PC-9 (cell line): ENCODE measurements at regions not wholly inside any gene's neighbourhood (a gene's known extent, or its start where the extent isn't known, plus 50 kb on each side); places are given as distances from the start of the nearest gene placed in this dataset.

Source experiments
- BruUV-seq: library from RNA; stranded (reverse); fragments of 400-500 nt; replicated peaks from 2 replicates; lab custom pipeline; 2021; lab: Mats Ljungman, UMichigan
- CTCF ChIA-PET: fragments of 300-600 bp; sonication (Branson Sonifier 250); formaldehyde crosslinking; loops from one replicate; lab custom pipeline; 2022; ENCODE audit warnings: antibody characterized with exemption; lab: Charles Lee
- POLR2A ChIA-PET: fragments of 300-600 bp; sonication (Branson Sonifier 250); formaldehyde crosslinking; loops from one replicate; lab custom pipeline; 2022; ENCODE audit warnings: antibody characterized with exemption; ENCODE audit not compliant: unreplicated experiment; lab: Charles Lee
- DNase-seq, 2 experiments: peaks; one replicate each; pipeline versions ENCODE4 v3.0.0 to v3.0.0-alpha.2; 2015 to 2022; ENCODE audit warnings: mixed read lengths in 1 of 2
- H2AFZ ChIP-seq: fragments of 200-600 bp; sonication (generic); 2 replicates; pipeline ENCODE4 v1.8.1; 2017; ENCODE audit warnings: antibody characterized with exemption
- H3F3A ChIP-seq: fragments of 200-600 bp; sonication (generic); 2 replicates; pipeline ENCODE4 v1.8.1; 2017; ENCODE audit warnings: antibody characterized with exemption, mild to moderate bottlenecking, low read depth; ENCODE audit not compliant: insufficient read depth
- H3K27ac ChIP-seq: fragments of 200-600 bp; sonication (generic); 2 replicates; pipeline ENCODE4 v1.6.1; 2016; ENCODE audit warnings: mixed run types
- H3K27me3 ChIP-seq: fragments of 200-600 bp; sonication (generic); 2 replicates; pipeline ENCODE4 v1.6.1; 2016; ENCODE audit warnings: low read depth, mixed run types; ENCODE audit not compliant: insufficient read depth
- H3K36me3 ChIP-seq: fragments of 200-600 bp; sonication (generic); 2 replicates; pipeline ENCODE4 v1.6.1; 2016; ENCODE audit warnings: low read depth, mixed run types
- H3K4me1 ChIP-seq: fragments of 200-600 bp; sonication (generic); replicated peaks from 2 replicates; pipeline ENCODE4 v1.6.1; 2016; ENCODE audit warnings: mixed run types; ENCODE audit not compliant: insufficient read depth
- H3K4me2 ChIP-seq: fragments of 200-600 bp; sonication (generic); 2 replicates; pipeline ENCODE4 v1.6.1; 2017; ENCODE audit warnings: mixed run types
- H3K4me3 ChIP-seq: fragments of 200-600 bp; sonication (generic); 2 replicates; pipeline ENCODE4 v1.6.1; 2016; ENCODE audit warnings: mixed run types
- H3K79me2 ChIP-seq: fragments of 200-600 bp; sonication (generic); 2 replicates; pipeline ENCODE4 v1.6.1; 2017; ENCODE audit warnings: low read depth, mixed run types
- H3K9me2 ChIP-seq: fragments of 200-600 bp; sonication (generic); 2 replicates; pipeline ENCODE4 v1.8.1; 2017; ENCODE audit warnings: mild to moderate bottlenecking; ENCODE audit not compliant: insufficient read depth
- H3K9me3 ChIP-seq: fragments of 200-600 bp; sonication (generic); 2 replicates; pipeline ENCODE4 v1.8.1; 2016; ENCODE audit warnings: low read depth; ENCODE audit not compliant: insufficient read depth
- H4K20me1 ChIP-seq: fragments of 200-600 bp; sonication (generic); 2 replicates; pipeline ENCODE4 v1.8.1; 2017; ENCODE audit not compliant: insufficient read depth
- CTCF ChIP-seq: fragments of 200-600 bp; sonication (generic); conservative IDR thresholded peaks from 2 replicates; pipeline ENCODE4 v1.6.1; 2017; ENCODE audit warnings: mixed run types, antibody characterized with exemption, mild to moderate bottlenecking, moderate library complexity
- EZH2 ChIP-seq: fragments of 200-600 bp; sonication (generic); IDR thresholded peaks from 2 replicates; pipeline ENCODE4 v1.8.0; 2017; ENCODE audit warnings: antibody characterized with exemption, low read depth
- intact Hi-C: fragments of 100-400 bp; cut with micrococcal nuclease; formaldehyde crosslinking; loops from one replicate; pipeline ENCODE4 v1.10.0; 2022; ENCODE audit not compliant: unreplicated experiment

- Histone ChIP-seq H3K9me2 (no peaks in the 10 kb centered on the region), H3K27ac (no peak overlapping the region), H3K27me3 (no peaks in the 10 kb centered on the region), H3K4me2 (no peak overlapping the region), H3F3A (no peaks in the 10 kb centered on the region), H4K20me1 (no peaks in the 10 kb centered on the region; the same call in 1 of the 2 replicates), H3K79me2 (no peaks in the 10 kb centered on the region), H3K9me3 (no peaks in the 10 kb centered on the region; the same call in 1 of the 2 replicates), H2AFZ (no peak overlapping the region), H3K4me3 (no peak overlapping the region), H3K36me3 (no peaks in the 10 kb centered on the region), H3K4me1 (no peaks in the 10 kb centered on the region)
- no peak for DNase-seq
- ChIA-PET CTCF (no interaction called here), POLR2A (no interaction called here)
- intact Hi-C loops = no loop called here
- no TSS peak for BruUV-seq
- TF ChIP-seq CTCF = no peak
- no peak for TF ChIP-seq EZH2
These were observed 1311.3 kb downstream of the FAM181B start for GRCh38 chr11:81422402-81422801.

- Histone ChIP-seq H2AFZ (no peak overlapping the region), H3K36me3 (no peaks in the 10 kb centered on the region), H3K79me2 (no peaks in the 10 kb centered on the region), H3K9me3 (no peaks in the 10 kb centered on the region; the same call in 1 of the 2 replicates), H3K27me3 (no peaks in the 10 kb centered on the region), H3K27ac (no peak overlapping the region), H3K4me3 (no peak overlapping the region), H3K9me2 (no peaks in the 10 kb centered on the region), H4K20me1 (no peaks in the 10 kb centered on the region; the same call in 1 of the 2 replicates), H3F3A (no peaks in the 10 kb centered on the region), H3K4me1 (no peaks in the 10 kb centered on the region), H3K4me2 (no peak overlapping the region)
- ChIA-PET POLR2A (no interaction called here), CTCF (no interaction called here)
- intact Hi-C loops = no loop called here
- TF ChIP-seq CTCF (no peak), EZH2 (no peak)
- no peak for DNase-seq
- BruUV-seq = no TSS peak
These were observed 1312.3 kb downstream of the FAM181B start for GRCh38 chr11:81421251-81421860.

- Histone ChIP-seq H2AFZ (no peak overlapping the region), H3K27ac (no peak overlapping the region), H3K79me2 (no peaks in the 10 kb centered on the region), H4K20me1 (no peaks in the 10 kb centered on the region; the same call in 1 of the 2 replicates), H3K4me2 (no peak overlapping the region), H3K36me3 (no peaks in the 10 kb centered on the region), H3K27me3 (no peaks in the 10 kb centered on the region), H3K9me3 (no peaks in the 10 kb centered on the region; the same call in 1 of the 2 replicates), H3K4me1 (no peaks in the 10 kb centered on the region), H3K9me2 (no peaks in the 10 kb centered on the region), H3K4me3 (no peak overlapping the region), H3F3A (no peaks in the 10 kb centered on the region)
- ChIA-PET POLR2A (no interaction called here), CTCF (no interaction called here)
- DNase-seq = no peak
- no peak for TF ChIP-seq CTCF
- no peak for TF ChIP-seq EZH2
- no TSS peak for BruUV-seq
- intact Hi-C loops = no loop called here
These were observed 1312.9 kb downstream of the FAM181B start for GRCh38 chr11:81420668-81421250.
